Gastrocnemius medialis (tissue), 4 donors: ENCODE measurements at regions not wholly inside any gene's neighbourhood (a gene's known extent, or its start where the extent isn't known, plus 50 kb on each side); places are given as distances from the start of the nearest gene placed in this dataset.

Source experiments
- ATAC-seq, 2 donors: fragments of 150-250 bp; one replicate each; pipeline ENCODE4 v1.9.1; 2016
- DNase-seq, 2 donors: peaks; one replicate each; pipeline ENCODE4 v3.0.0-alpha.2; 2019
- H3K27ac ChIP-seq, 4 donors: fragments of 200-600 bp; sonication (generic); 1 replicate in 1 of 4; 2 replicates in 3 of 4; pipeline ENCODE4 v1.5.1; 2016 to 2018; ENCODE audit warnings: mild to moderate bottlenecking in 2 of 4, moderate library complexity in 1 of 4
- H3K27me3 ChIP-seq, 3 donors: fragments of 200-600 bp; sonication (generic) in 2 of 3; 1 replicate in 1 of 3; 2 replicates in 2 of 3; pipeline versions ENCODE4 v1.5.1 to v1.6.0; 2016 to 2019; ENCODE audit warnings: mild to moderate bottlenecking in 1 of 3, moderate library complexity in 1 of 3
- H3K36me3 ChIP-seq, 2 donors: fragments of 200-600 bp; sonication (generic) in 1 of 2; one replicate each; pipeline ENCODE4 v1.5.1; 2017 to 2018
- H3K4me1 ChIP-seq, 2 donors: fragments of 200-600 bp; sonication (generic) in 1 of 2; one replicate each; pipeline ENCODE4 v1.5.1; 2016 to 2017; ENCODE audit warnings: mild to moderate bottlenecking in 2 of 2
- H3K4me3 ChIP-seq, 4 donors: fragments of 200-600 bp; sonication (generic) in 3 of 4; 1 replicate in 1 of 4; 2 replicates in 3 of 4; pipeline ENCODE4 v1.5.1; 2016 to 2019; ENCODE audit warnings: mild to moderate bottlenecking in 2 of 4
- H3K9me3 ChIP-seq, 3 donors: fragments of 200-600 bp; sonication (generic) in 2 of 3; 1 replicate in 1 of 3; 2 replicates in 2 of 3; pipeline ENCODE4 v1.5.1; 2016 to 2019
- POLR2A ChIP-seq, 2 donors: fragments of 450-650 bp; IDR thresholded peaks; one replicate each; pipeline ENCODE4 v1.6.1; 2017; ENCODE audit warnings: antibody characterized with exemption in 2 of 2, mild to moderate bottlenecking in 2 of 2, moderate library complexity in 2 of 2
- in situ Hi-C, 4 donors: fragments of 200-750 bp; cut with MboI; loops; one replicate each; pipeline versions ENCODE4 v1.15.0 to v1.8.0; 2017; ENCODE audit warnings: low sequenced_read_pairs in 4 of 4
- intact Hi-C: fragments of 100-400 bp; cut with DNase I; formaldehyde crosslinking; loops from one replicate; pipeline ENCODE4 v1.15.1; 2023; ENCODE audit warnings: low total_unique reads
- TF ChIP-seq, protein P1 (sequence below), 5 experiments: fragments of 450-650 bp in 3 of 5; fragments of 200-600 bp in 2 of 5; sonication (generic) in 2 of 5; IDR thresholded peaks in 4 of 5; conservative IDR thresholded peaks in 1 of 5; 1 replicate in 4 of 5; 2 replicates in 1 of 5; pipeline ENCODE4 v1.5.1; 2016 to 2019; ENCODE audit warnings: antibody characterized with exemption in 5 of 5, mild to moderate bottlenecking in 3 of 5, moderate library complexity in 3 of 5

- TF ChIP-seq POLR2A (IDR thresholded peaks at IDR 0.05): no peak
- TF ChIP-seq, protein P1, sequence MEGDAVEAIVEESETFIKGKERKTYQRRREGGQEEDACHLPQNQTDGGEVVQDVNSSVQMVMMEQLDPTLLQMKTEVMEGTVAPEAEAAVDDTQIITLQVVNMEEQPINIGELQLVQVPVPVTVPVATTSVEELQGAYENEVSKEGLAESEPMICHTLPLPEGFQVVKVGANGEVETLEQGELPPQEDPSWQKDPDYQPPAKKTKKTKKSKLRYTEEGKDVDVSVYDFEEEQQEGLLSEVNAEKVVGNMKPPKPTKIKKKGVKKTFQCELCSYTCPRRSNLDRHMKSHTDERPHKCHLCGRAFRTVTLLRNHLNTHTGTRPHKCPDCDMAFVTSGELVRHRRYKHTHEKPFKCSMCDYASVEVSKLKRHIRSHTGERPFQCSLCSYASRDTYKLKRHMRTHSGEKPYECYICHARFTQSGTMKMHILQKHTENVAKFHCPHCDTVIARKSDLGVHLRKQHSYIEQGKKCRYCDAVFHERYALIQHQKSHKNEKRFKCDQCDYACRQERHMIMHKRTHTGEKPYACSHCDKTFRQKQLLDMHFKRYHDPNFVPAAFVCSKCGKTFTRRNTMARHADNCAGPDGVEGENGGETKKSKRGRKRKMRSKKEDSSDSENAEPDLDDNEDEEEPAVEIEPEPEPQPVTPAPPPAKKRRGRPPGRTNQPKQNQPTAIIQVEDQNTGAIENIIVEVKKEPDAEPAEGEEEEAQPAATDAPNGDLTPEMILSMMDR (IDR thresholded peaks at IDR 0.05 in 4 of 5, conservative IDR thresholded peaks at IDR 0.05 in 1 of 5): no peak
- H3K9me3 ChIP-seq: no peaks in the 10 kb centered on the region
- H3K4me1 ChIP-seq: no peaks in the 10 kb centered on the region
- intact Hi-C loops: no loop called here
- DNase-seq (no peak), ATAC-seq (no peak)
- no peaks in the 10 kb centered on the region for H3K27me3 ChIP-seq
- no peak overlapping the region for H3K27ac ChIP-seq
- in situ Hi-C loops: no loop called here
- H3K4me3 ChIP-seq: no peak overlapping the region
- no peaks in the 10 kb centered on the region for H3K36me3 ChIP-seq
Measured at GRCh38 chr13:39232401-39232980, 194.2 kb downstream of the NHLRC3 start.

DNA sequence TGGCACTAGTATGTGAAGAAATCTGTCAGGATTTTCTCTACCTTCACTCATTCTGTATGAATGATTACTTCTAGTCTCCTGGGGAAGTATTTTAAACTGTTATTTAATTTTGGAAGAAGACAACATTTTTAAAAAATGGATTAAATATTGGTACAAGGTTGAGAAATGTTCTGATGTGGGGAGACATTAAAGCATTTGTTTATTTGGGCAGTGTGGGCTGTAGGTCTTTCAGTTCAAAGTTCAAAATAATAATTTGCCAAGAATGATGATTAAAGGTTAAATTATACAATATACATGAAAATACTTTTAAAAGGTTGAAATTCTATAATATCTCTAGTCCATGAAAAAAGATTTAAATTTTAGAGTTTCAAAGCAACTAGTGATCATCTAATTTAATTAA, 194.7 kb downstream of the NHLRC3 start:
- Histone ChIP-seq H3K4me3 (no peak overlapping the region), H3K27me3 (no peaks in the 10 kb centered on the region), H3K27ac (no peak overlapping the region), H3K4me1 (no peaks in the 10 kb centered on the region), H3K9me3 (no peaks in the 10 kb centered on the region), H3K36me3 (no peaks in the 10 kb centered on the region)
- in situ Hi-C loops: no loop called here
- ATAC-seq: no peak
- intact Hi-C loops: no loop called here
- TF ChIP-seq, protein P1 (IDR thresholded peaks at IDR 0.05 in 4 of 5, conservative IDR thresholded peaks at IDR 0.05 in 1 of 5): no peak
- no peak for TF ChIP-seq POLR2A (IDR thresholded peaks at IDR 0.05)
- DNase-seq: no peak

- TF ChIP-seq POLR2A (IDR thresholded peaks at IDR 0.05): no peak
- TF ChIP-seq, protein P1 (IDR thresholded peaks at IDR 0.05 in 4 of 5, conservative IDR thresholded peaks at IDR 0.05 in 1 of 5): no peak
- intact Hi-C loops: no loop called here
- no peaks in the 10 kb centered on the region for H3K4me1 ChIP-seq
Measured at GRCh38 chr13:39233519-39233918, 195.3 kb downstream of the NHLRC3 start.

DNA sequence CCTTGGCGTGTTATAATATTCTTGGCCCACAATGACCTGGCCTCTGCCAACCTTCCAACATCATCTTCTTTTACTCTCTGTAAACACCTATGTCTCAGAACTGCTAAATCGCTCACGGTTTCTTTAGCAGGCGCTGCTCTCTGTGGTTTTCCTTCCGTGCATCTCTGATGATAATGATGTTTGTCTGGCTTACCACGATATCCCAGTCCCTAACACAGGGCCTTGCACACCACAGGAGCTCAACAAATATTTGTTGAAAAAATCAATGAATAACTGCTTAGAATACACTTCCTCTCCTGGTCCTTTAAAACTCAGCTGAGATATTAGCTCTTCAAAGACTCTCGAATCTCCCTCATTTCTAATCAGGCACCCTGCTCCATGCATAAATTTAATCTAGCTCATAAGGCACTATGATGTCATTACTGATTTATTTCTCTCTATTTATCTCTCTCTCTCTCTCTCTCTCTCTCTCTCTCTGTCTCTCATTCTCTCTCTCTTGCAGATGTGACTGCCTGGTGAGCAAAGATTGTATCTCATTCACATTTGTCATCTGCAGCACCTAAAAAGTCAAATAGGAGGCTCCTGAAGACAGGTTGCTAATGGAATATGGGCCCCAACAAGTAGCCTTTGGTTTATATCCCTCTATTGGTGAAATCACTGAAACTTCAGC, 206.4 kb downstream of the NHLRC3 start:
- in situ Hi-C loops (no loop called here), intact Hi-C loops (no loop called here)
- DNase-seq: no peak

More at GRCh38 chr13:39233519-39233918, 195.3 kb downstream of the NHLRC3 start:
- Histone ChIP-seq H3K4me3 (no peak overlapping the region), H3K9me3 (no peaks in the 10 kb centered on the region), H3K36me3 (no peaks in the 10 kb centered on the region), H3K27me3 (no peaks in the 10 kb centered on the region), H3K27ac (no peak overlapping the region)
- ATAC-seq (no peak), DNase-seq (no peak)
- in situ Hi-C loops: no loop called here

More for the DNA sequence above, 206.4 kb downstream of the NHLRC3 start:
- H3K36me3 ChIP-seq: no peaks in the 10 kb centered on the region
- TF ChIP-seq POLR2A (IDR thresholded peaks at IDR 0.05): no peak
- TF ChIP-seq, protein P1 (IDR thresholded peaks at IDR 0.05 in 4 of 5, conservative IDR thresholded peaks at IDR 0.05 in 1 of 5): no peak
- no peak overlapping the region for H3K27ac ChIP-seq
- H3K9me3 ChIP-seq: no peaks in the 10 kb centered on the region
- H3K4me3 ChIP-seq: no peak overlapping the region
- H3K4me1 ChIP-seq: peaks cover 0 to 3% of the 10 kb centered on the region in 2 donors
- ATAC-seq: no peak
- H3K27me3 ChIP-seq: no peaks in the 10 kb centered on the region
